ENCODE measurements at regions not wholly inside any gene's neighbourhood (a gene's known extent, or its start where the extent isn't known, plus 50 kb on each side); places are given as distances from the start of the nearest gene placed in this dataset.

DNA sequence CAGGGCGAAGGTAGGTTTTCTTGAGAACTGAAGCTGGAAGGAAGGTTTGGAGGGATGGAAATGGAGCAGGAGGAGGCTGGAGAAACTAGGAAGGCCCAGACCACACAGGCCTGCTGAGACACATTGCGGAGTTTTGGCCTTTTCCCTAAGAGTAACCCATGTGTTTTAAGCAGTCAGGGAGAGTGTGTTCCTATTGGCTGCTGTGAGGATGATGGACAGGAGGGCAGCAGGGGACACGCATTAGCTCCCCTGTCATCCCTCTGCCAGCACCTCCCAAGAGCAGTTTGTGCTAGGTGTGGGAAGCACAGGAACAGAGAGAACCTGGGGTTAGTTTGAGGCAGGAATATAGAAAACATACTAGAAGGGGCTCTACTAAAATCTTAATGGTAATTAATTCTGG, 842.1 kb downstream of the TBC1D22A start:
- no peak for DNase-seq

DNA sequence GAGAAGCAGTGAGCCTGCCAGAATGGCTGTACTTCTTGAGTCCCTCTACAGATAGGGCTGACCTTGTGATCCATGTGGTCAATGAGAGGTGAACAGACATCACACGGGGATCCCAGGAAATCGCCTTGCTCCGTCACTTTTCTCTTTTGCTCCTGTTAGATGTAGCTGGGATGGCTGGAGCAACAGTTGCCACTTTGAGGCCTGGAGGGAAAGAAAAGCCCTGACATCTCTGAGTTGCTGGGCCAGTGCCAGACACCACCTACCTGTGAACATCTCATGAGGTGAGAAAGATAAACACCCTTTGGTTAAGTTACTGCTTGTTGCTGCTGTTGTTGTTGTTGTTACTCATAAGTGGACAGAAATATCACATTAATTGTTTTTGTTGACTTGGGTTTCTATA, 840.3 kb downstream of the TBC1D22A start:
- DNase-seq, result no peak

DNA sequence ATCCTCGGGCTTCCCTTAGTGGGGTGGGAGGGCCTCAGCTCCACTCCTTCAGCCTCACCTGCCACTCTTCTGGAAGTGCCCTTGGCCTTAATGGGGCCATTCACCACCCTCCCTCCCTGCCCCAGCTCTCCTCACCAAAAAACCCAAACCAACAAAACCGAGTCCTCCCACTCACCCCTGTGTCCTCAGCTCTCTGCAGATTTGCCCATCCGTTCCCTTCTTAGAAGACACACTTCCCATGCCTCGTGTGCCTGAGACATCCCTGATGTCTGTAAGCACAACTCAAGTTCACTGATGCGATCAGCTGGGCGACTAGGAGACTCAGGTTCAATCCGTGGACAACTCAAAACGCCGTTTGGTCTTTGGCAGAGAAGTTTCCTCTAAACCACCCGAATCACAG, 839.2 kb downstream of the TBC1D22A start:
- DNase-seq, result no peak

DNA sequence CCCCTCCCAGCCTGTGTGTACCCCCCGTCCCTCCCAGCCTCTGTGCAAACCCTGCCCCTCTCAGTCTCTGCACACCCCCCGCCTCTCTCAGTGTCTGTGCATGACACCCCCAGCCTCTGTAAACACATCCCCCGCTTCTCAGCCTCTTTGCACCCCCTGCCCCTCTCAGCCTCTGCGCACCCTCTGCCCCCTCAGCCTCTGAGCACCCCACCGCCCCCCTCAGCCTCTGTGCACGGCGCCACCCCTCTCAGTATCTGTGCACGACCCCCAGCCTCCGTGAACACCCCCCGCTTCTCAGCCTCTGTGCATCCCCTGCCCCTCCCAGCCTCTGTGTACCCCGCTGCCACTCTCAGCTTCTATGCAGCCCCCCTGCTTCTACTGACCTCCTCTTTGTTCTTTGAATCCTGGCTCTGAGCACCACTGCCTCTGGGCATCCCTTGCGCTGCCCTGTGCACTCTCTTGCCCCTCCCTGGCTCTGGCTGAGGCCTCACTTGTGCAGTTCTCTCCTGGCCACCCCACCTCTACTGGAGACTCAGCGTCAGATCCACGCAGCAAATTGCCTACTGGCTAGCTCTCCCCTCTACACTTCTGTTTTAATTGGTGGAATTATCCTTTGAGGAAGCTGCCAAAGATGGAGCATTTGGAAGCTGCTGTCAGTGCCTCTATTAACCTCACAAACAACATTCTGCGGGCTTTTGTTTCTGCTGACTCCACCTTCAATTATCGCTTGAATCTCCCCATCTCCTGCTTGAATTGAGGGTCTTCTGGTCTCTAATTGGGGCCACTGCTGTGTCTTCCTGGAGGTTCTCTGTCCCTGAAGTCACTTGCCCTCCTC, 838.6 kb downstream of the TBC1D22A start:
- no peak for DNase-seq

DNA sequence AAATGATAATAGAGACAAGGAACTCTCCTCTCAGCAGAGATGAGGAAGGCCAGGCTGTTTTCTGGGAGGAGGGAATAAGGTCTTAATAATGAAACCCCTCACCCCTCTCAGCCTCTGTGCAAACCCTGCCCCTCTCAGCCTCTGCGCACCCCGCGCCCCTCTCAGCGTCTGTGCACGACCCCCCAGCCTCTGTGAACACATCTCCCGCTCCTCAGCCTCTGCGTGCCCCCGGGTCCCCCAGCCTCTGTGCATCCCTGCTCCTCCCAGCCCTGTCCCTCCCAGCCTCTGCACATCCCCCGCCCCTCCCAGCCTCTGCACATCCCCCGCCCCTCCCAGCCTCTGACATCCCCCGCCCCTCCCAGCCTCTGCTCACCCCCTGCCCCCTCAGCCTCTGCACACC, 837.8 kb downstream of the TBC1D22A start:
- DNase-seq, result no peak

DNA sequence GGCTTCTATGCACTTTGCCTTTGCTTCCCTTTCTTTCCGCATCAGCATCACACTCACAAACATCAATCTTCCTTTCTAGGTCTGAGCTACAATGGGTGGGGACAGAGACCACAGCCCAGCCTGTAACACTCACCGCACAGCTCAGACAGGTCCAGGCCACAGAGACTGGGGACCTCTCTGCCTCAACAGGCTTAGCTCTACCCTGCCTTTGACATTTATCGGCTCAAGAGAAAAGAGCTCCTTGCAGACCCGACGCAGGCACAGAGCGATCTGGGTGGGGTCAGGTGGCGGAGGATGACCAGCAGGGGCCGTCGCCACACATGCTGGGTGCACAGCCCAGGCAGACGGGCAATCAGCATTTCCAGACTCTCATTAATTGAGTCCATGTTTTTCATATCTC, 837.3 kb downstream of the TBC1D22A start:
- no peak for DNase-seq

DNA sequence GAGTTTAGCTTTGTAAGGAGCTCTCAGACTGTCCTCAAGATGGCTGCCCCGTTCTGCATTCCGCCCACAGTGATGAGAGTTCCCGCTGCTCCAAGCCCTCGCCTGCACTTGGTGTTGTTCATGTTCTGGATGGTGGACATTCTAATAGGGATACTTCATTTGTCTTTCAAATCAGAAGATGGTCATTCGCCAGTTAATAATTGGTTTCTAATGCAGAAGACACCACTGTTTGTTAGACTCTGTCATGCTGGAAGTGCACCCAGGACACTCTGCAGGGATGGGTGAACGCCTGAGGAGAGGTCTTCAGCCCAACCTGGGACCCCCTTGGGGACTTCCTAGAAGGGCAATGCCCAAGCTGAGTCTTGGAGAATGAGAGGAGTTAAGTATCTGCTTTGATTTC, 836.4 kb downstream of the TBC1D22A start:
- DNase-seq, result no peak

DNA sequence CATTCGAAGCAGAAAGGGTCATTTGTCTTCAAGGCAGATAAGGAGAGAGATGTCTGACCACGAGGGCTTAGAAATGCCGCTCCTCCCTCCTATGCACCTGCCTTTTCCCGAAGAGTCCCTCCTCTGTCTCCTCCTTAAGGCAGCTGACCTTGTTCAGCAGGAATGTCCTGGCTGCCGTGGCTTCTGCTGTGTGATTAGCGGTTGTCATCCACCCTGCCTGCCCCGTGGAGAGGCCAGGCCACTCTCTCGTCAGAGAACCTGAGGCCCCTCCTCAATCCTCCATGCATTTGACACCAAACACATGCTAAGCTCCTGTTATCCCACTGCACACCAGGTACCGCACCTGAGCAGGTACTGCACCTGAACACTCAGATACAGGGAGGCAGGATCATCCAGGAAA, 834.6 kb downstream of the TBC1D22A start:
- no peak for DNase-seq

DNA sequence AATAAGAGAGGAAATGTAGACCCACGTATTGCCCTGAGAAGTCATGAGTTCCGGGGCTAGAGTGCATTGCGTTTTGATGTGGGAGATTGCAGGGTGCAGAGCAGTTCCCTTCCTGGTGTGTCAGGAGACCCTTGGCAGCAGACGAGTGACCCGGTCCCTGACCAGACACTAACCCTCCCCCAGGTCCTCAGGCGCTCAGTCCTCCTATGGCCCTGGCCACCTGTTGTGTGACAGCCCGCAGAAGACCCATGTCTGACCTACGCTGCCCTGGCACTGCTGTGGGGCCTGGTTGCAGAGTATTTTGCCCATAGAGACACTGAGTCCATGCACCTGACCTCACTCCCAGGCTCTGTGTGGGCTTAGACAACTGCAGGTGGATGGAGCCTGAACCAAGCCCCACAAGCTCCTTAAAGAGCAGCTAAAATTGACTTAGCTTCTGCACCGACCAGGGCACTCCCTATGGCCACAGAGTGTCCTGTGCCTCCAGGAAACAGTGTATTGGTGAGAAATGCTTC, 833.8 kb downstream of the TBC1D22A start:
- DNase-seq, result no peak

DNA sequence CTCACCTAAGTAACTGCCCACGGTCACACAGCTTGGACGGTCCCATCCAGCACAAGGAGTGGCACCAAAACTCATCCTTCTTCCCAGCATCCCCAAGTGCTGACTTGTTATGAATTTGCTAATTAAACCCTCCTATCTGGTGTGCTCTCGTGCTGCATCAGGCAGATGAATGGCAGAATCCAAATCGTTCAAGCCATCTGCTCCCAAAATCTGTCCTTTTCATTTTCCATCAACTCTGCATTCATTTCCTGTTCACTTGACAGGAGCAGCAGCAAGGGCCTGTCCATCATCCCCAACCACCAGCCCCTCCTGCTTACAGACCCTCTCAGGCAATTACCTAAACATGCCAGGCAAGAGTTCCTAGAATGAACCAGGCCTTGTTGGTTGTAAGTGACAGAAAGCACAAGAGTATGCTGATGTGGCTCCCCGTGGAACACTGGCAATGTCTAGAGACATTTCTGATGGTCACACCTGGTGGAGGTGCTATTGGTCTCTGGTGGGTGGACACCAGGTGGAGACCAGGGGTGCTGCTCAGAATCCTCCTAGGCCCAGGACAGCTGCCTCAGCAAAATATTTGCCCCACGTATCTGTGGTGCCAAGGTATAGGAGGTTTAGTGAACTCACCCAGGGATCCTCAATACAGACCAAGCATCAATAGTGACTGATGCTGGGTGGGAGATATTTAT, 832.5 kb downstream of the TBC1D22A start:
- DNase-seq, result no peak

DNA sequence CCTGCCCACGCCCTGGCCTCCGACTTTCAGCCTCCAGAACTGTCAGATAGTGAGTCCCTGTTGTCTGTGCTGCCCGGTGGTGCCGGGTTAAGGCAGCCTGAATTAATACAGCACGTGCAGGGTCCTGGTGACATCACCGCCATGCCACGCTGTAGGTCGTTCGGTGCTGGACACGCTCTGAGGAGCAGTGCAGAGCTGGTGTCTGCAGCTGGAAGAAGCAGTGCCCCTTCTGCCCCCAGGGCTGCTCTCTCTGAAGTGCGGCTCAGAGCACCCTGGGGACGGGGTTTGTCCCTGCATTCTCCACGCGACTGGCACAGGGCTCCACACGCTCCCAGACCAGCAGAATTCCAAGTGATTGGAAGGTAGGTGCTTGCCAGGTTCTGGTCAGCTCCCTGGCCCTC, 831.5 kb downstream of the TBC1D22A start:
- no peak for DNase-seq

DNA sequence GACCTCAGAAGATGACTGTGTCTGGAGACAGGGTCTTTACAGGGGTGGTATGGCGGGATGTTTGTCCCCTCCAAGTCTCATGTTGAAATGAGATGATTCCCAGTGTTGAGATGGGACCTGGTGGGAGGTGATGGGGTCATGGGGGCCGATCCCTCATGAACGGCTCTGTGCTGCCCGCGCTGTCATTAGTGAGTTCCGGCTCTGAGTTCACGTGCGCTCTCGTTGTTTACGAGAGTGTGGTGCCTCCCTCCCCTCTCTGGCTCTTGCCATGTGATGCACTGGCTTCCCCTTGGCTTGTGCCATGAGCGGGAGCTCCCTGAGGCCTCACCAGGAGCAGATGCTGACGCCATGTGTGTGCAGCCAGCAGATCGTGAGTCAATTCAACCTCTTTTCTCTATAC, 830.8 kb downstream of the TBC1D22A start:
- DNase-seq, result no peak

DNA sequence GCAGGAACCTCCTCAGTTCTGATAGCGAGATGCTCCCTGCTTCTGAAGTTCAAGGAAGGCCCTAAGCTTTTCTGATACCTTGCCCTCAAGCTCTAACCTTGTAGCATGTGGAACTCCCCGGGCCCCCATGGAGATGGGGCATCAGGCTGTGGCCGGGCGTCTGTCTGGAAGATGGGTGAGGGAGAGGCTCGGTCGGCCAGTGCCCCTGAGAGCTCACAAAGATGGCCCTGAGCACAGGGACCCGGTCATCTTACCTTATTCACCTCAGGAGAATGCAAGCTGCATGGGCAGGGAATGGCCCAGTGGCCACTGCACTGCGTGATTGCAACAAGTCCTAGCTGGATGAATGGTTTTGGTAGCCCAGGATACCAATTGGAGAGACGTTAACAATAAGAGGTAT, 830.3 kb downstream of the TBC1D22A start:
- no peak for DNase-seq

DNA sequence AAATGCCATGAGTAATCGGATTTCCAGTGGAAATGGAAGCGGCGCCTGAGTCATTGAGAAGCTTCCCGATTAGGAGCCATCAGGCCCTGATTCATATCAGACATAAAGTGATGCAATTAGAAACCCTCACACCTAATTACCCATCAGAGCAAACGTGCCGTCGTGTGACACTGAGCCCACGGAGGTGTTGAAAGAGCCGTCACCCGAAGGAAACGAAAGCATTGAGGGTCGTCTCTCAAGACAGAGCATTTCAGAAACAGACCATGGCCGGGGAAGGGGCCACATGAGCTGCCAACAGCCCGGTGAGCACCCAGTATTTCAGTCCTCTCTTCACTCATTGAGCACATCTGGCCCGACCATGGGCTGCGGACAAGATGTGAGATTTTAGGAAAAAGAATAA, 829.3 kb downstream of the TBC1D22A start:
- DNase-seq, result no peak

DNA sequence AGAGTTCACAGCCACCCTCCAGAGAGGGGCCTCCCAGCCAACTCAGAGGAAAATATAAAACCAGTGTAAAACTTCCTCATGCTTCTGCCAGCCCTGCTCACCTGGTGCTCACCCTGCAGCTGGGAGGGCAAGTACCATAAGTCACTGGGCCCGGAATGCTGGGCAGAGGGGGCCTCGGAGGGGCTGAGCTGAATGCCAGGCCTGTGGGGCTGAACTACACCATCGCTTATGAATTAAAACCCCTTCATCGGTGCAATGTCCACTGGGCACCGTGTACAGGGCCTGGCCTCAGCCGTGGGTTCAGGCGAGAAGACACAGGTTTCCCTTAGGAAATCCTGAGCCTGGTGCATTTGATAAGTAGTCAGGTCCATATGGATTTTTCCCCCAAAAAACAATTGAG, 828.6 kb downstream of the TBC1D22A start:
- DNase-seq, result no peak

DNA sequence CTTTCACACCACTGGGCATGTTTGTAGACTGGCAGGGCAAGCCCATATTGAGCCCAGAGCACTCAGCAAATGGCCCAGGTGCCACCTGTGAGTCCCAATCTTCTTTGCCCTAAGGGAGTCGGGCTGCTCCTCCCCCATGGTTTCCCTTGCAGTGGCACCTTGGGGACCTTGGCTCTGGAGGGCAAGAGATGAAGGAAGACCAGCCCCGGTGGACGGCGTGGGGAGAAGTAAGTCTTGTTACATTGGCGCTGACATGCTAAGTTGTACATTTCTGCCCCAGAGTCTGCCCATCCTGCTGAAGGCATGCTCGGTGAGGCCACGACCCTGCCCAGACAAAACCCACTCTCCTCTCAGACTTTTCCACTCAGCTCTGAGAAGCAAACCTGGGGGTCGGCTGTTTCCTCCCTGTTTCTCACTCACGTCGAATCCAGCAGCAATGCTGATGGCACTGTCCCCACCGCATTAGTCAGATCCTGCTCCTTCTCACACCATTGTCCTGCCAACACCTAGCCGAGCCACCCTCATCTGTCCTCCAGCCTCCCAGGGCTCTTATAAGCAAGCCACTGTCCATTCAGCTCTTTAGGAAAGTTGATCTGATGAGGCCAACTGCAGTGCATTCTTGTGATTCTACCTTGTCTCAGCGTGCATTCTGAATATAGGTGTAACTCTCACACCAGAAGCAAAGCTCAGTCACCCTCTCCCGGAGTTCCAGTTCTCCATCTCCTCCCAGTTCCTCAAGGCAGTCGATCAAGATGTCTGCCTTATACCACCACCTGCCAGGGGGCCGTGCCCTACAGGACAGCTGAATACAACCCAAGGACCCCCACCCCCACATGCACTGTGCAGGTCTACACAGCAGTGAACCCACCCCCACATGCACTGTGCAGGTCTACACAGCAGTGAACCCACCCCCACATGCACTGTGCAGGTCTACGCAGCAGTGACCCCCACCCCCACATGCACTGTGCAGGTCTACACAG, 827.1 kb downstream of the TBC1D22A start:
- no peak for DNase-seq

DNA sequence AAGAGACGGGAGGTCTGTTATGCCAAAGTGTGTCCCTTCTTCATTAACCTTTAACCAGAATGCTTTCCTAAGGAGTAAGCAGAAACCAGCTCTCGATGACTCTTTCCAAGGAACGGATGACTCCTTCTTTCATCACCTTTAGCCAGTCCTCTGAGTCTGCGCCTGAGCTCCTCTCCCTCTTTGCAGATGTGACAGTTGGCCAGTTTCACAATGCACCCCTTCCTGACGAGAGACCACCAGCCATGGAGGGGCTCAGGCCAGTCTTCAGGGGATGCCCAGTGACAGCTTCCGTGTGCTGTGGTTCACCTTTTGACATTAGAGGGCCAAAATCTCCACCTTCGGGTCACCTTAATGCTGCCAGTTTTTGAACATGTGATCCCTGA, 826.1 kb downstream of the TBC1D22A start:
- DNase-seq, result no peak

DNA sequence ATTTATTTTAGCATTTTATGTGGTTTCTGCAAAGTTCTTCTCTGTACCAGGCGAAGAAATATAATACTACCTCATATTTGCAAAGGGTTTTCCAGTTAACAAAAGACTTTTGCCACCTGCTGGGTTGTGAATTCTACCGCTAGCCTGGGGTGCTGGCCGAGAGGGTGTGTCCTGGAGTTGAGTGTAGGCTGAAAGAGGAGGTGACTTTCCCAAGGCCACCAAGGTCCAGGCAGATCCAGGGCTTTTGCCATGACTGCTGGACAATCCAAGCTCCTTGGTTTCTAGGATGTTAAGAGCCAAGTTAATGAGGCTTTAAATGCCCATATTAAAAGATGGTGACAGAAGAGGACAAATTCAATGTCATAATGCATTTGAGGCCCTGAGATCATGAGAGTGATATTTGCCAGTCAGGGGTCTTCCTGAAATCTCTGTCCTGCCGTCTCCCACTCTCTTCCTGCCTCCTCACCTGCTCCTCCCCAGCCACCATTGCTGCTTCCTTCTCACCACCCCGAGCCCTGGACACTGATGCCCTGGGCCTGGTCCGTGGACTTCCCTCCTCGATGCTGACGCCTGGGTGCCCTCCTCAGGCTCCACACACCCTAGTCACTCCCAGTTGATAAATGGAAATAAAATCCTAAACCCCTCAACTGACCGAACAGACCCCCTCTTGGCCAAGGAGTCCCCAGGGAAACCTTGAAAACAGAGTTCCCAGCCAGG, 825.6 kb downstream of the TBC1D22A start:
- DNase-seq, result no peak

DNA sequence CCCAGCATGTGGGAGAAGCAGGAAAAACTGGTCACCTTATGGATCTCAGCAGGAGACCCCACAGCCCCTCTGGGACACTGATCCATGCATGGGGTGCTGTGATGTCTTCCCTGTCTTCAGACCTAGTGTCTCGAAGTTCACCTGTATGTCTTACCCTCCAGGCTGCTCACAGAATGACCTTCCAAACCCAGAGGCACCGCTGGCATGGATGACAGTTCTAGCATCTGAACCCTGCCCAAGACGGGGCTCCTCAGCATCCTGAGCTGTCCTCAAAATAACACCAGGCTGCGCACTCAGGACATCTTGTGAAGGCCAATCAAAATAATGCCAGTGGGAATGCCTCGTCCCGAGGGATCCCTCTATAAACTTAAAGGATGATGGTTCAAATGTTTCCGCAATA, 824.9 kb downstream of the TBC1D22A start:
- DNase-seq, result no peak

DNA sequence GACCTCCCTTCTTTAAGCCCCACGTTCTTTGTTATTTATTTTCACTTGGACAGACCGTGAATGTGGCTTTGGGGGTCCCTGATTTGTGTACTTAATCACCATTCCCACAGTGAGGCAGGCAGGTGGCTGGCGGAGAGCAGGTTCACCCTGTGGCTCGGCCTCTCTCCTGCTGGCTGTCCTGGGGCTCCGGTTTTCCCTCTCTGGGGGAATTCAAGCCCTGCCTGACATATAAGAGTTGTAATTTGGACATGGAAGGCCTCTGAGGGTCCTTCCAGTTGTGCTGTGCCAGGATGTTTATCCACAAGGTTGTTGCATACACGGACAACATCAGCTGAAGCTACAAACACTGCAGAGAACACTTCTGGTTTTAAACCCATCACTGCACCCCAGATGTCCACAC, 824.5 kb downstream of the TBC1D22A start:
- no peak for DNase-seq

DNA sequence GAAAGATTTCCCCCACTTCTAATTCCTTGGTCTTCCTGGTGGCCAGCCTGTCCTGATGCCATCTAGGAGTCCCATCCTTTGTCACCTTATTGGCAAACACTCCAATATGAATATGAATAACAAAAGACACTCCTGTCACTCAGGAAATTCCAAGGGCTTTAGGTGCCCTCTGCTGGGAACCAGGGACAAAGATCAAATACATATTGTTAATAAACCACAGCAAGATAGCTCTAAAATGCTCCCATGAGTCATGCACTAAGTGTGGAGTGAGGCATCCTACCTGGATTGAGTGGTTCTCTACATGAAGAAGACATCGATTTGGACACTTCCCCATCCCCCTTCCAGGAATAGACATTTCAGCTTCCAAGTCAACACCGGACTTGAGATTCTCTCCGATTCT, 823.6 kb downstream of the TBC1D22A start:
- DNase-seq, result no peak

DNA sequence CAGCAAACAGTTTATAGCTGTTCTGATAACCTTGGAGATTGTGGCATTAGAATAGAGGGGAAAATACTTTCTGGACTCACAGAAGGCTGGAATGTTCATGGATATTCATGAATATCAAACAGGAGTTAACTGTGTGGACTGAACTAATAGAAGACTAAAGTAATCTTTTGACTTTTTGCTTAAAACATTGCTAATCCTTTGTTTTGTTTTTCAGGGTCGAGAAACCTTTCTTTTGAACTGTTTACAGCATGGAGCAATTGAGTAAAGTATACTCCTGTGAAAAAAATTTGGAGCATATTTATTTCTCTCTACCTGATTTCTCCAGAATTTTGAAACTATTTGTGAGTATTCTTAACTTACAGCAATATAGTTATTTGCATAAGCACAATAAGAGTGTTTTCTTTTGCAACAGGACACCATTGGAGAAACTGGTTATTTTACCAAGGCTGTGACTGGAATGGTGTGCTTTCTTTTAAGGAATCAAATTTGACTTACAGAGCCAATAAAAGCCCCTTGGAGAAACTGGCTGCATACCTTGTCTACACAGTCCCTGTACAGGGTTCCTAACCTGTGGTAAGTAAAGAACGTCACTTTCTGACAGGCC, 821.6 kb downstream of the TBC1D22A start:
- no peak for DNase-seq
